NCI-H1092 (cell line): ENCODE measurements at regions not wholly inside any gene's neighbourhood (a gene's known extent, or its start where the extent isn't known, plus 50 kb on each side); places are given as distances from the start of the nearest gene placed in this dataset.

Experiments used
- DNase-seq: peaks from one replicate; lab custom pipeline; 2025; lab: John Stamatoyannopoulos, UW

DNA sequence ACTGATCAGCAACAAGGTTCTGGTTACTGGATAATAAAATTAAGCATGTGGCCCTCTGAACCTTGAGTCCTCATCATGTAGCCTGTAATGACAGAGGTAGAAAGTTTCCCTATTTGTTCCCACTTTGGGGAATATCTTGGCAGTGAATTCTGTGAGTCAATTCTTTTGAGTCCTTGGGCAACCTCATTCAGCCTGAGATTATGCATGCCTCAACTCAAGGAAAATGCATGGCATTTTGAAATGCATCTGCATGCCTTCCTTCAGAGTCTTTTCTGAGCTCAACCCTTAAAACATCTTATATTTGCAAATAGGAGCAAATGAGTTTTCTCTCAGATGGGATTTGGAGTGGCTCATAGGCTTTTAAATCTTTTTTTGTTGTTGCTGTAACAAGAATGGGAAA is 218.1 kb upstream of the CD180 start:
- no peak for DNase-seq

DNA sequence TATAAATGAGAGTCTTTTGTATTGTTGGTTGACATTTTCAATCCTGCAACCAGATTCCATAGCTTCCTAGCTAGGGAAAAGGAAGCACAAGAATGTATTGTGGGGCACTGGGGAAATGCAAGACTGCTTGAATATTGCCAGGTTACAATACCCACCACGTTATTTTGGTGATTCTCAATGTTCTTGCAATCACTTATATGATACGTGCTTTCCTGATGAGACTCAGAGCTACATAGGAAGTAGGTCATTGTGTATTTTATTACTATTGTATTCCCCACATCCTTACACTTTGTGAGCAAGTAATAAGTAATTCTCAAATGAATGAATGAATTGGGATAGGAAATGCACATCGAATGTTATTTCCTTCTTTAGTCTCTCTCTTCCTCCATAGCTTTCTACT is 217.1 kb upstream of the CD180 start:
- no peak for DNase-seq

DNA sequence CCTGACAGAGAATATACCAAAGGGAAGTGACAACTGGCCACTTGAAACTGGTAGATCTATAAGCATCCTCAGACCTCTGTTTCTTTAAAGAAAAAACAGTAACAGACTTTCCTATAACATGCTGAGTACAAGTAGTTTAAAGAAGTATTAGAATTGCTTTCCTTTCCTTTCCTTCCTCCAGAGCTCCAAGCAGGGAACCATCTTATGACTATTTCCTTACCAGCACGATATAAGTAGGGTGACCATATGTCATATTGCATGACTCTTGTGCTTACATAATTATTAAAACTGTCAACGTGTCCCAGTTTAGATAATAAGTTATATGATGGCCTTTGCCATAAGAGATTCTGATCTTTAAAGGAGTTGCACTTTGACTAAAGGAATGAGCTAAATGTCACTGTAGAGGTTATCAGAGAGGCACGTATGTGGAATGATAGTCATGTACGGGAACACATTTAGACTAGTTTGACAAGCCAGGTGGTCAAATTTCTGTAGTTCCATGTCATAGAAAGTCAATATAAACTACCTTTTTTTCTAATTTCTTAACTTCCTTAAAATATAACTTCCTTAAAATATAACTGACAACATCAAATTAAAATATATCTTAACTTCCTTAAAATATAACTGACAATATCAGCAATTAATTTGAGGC is 212.7 kb upstream of the CD180 start:
- DNase-seq: no peak

DNA sequence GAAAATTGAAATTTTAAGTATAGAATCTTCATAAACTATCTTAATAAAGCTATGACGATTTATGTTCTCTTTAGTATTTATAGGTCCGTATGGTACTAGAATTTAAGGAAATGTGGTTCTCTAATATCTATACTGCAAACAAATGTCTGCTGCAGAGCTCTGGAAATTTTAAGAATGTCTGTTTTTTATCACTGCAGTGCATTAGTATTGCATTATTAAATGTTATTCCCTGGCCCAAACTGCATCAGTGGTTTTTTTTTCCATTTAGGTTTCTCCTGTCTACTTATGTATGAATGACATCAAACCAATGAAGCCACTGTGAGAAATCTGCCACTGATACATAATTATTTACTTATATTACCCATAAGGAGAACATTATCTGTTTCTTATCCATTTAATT is 211.4 kb upstream of the CD180 start:
- no peak for DNase-seq

DNA sequence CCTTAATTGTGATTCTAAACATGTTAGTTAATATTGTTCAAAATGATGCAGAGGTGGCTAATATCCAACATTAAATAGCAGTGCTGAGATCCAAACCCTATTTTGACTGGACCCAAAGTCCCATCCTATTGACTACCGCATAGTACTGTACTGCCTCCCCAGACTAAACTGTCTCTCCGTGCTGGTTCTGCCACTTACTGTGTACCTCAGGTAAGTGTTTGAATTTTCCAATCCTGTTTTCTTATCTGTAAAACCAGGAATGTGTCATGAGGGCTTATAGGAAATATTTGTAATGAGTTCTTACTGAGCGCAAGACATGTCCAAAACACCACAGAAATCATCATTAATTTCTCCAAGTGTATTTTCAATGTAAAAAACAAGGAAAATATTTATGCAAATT is 209.2 kb upstream of the CD180 start:
- no peak for DNase-seq

DNA sequence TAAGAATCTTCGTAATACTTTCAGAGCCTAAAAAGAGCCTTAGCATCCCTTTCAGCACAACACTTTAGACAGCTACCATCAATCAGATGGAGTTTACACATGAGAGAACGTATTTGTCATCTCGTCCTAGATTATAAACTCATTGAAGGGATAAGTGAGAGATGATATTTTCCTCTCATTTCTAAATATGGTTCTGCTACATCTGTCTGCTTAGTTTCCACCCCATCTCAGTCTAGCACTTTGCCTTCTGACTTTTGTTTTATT is 208.4 kb upstream of the CD180 start:
- DNase-seq: no peak

DNA sequence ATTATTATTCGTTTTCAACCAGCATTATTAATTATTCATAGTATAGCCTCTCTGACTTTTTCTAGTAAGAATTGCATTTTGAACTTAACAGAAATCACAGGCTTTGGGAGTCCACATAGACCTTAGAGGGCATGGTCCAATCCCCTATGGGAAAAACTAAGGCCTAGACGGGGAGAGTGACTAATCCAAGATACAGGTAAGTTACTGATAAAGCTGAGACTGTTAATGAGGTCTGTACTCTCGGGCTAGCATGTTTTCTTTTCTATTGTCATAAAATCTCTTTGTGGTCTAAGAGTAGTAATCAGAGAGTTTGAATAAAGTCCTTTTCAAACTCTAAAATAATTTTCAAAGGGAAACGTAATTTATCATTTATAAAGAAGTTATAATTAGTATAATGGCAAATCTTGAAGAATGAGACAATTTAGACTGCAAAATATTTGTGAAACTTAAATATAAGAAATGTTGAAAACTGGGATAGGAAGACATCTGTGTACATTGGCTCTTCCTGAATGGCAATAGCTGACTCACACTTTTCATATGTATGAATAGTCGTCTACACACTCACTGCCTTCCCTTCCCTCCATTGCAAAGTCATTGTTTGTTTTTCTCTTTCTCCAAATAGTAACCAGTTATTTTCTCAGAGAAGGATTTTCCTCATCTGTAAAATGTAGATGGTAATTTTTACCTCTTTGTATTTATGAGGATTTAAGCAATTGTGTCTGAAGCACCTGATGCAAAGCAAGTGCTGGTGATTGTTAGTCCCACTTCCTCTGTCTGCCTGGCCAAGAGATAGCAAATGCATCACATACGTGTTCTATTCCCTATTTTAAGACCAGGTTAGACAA is 207.9 kb upstream of the CD180 start:
- no peak for DNase-seq

DNA sequence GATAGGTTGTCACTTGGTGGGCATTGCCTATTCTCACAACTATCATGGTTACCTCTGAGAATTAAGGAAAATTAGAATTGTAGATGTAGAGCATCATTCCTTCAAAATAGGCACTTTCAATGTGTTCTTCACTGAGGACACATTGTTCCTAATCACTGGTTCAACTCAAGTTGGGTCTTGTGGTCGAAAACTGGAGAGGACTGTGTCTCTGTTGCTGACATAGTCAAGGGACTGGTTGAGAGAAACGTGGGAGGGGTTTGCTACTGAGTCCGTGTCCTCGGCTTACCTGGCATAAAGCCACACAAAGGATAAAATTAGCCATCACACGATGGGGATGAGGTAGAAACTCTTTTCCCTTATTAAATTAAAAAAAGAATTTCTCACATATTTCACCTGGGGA is 205.9 kb upstream of the CD180 start:
- no peak for DNase-seq

DNA sequence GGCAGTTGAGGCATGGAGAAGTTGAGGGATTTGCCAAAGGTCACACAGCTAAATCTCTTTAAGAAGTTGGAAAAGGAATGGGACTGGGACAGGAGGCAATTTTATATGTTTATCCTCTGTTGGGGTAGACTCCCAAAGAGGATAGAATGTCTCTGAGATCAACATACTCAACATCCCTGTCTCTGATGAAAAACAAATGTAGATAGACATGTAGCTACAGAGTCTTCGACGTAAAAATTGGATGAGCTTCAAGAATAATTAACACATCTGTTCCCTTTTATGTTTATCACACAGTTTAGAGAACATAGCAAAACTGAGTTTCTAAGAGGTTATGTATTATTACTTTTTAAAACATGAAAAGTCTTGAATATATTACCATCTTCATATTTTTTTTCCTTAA is 204.6 kb upstream of the CD180 start:
- no peak for DNase-seq

DNA sequence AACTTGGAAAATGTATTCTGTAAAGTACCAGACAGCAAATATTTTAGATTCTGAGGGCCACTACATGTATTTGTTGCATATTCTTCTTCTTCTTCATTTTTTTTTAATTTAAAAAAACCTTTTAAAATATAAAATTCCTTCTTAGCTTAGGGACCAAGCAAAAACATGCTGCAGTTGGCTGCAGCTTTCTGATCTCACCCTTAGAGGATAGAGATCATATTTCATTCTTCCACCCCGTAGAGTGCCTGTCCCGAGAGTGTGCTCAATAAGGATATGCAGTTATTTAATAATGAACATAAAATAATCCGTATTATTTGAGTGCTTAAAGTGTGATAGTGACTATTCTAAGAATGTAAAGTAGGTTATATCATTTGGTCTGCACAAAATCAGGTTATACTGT is 204.2 kb upstream of the CD180 start:
- DNase-seq: no peak

DNA sequence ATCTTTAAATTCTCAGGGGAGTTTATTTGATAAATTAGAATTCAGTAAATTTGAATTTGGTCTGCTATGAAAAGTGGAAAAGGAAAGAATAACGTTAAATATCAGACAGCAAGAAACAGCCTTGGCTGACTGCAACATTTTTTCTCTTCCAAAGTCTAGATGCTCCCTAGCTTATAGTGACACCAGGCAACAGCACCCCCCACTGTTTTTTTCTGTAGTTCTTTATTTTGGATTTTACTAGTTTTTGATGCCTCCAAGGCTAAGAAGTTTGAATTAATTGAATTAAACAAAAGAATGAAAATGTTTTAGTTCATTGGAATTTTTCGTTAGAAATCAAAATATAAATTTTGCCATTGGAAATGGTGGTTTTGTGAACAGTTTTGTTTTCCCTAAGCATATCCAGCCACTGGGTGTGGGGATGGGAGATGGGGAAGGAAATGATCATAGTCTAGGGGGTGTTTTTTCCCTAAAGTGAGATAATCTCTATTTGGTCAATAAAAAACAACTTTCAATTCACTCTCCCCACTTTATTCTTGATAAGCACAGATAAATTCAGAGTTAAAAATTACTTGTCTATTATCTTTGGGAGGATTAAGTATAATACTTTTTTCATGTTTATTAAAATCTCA is 199.3 kb upstream of the CD180 start:
- DNase-seq: no peak

DNA sequence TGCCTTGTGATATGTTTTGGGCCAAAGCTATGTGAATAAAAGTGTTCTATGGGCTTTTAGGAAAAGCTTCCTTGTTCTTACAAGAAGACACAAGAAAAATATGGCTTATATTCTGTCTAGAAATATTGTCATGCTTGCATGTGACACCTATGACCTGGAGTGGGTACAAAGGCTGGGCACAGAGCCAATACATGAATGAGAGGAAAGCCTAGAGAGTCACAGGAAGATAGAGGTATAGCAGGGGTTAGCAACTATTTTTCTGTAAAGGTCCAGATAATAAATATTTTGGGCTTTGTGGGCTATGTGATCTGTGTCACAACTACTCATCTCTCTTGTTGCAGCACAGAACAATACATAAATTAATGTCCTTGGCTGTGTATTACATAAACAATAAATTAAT is 196.6 kb upstream of the CD180 start:
- no peak for DNase-seq

DNA sequence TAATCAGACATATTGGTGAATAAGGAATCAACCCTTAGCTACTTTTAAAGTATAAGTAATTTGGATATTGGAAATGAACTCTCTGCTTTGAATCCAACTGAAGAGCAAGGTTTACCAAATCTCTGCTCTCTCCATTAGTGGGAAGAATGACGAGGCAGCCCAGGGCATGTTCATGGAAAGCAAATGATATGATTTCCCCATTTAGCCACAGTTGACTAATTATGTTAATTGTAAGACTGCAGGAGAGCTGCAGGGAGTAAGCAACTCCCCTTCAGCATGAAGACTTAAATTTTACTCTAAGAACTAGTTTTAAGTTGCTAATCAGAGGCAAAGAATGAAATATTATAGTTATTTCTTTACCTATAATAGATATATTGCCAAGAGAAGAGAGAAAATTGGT is 194.3 kb upstream of the CD180 start:
- DNase-seq: no peak

DNA sequence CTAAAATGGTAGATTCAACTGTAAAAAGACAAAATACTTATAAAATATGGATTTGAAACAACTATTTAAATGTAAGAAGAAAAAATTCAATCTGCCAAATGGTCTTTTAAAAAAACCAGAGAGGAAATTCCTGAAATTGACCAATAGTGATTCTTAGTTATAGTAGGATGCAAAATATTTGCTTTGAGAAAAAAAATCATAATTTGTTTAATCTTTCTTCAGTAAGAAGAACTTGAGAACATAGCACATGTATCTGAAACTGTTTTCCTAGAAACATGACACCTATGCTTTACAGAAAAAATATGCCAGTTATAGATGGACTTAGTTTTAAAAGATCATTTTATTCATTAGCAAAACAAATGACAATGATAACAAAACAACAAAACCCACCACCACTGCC is 186.9 kb upstream of the CD180 start:
- DNase-seq: no peak

DNA sequence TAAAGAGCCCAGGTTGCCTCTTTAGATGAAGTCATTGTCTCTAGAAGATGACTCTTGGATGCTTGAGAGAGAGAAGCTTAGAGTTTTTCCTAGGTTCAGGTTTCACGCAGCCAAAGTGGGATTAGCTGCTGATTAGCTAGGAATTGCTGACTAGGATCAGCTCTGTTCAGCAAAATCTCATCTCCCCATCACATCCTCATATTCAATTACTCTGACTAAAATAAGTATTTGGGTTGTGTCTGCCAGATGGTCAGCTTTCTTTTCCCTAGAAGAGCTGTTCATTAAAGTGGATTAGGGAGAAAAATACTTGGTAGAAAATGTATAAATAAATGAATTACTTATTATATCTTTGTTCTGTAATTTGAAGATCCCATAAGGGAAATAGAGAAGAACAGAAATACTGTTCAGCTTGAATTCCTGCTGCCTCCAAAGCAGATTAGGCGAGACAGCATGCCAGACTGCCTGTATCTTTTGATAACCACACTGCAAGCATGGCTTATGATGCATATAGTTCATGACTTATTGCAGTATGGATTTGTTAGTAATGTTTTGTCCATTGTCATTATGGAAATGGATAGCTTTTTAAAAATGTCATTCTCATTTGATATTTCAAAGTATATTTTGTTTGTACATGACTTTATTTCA is 184.8 kb upstream of the CD180 start:
- no peak for DNase-seq

DNA sequence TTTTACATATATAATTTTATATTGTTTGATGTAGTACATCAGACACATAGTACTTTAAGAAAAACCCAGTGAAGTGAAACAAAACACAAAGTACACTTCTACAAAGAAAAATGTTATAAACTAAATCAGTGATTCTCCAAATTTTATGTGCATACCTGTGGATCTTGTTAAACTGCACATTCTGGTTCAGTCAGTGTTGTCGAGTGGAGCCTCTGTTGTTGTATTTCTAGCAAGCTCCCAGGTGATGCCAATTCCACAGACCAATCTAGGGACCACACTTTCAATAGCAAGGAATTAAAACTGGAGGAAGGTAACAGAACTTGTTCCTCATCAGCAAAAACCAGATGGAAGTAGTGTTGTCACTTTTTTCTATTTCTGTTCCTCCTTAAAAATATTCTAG is 183.8 kb upstream of the CD180 start:
- no peak for DNase-seq

DNA sequence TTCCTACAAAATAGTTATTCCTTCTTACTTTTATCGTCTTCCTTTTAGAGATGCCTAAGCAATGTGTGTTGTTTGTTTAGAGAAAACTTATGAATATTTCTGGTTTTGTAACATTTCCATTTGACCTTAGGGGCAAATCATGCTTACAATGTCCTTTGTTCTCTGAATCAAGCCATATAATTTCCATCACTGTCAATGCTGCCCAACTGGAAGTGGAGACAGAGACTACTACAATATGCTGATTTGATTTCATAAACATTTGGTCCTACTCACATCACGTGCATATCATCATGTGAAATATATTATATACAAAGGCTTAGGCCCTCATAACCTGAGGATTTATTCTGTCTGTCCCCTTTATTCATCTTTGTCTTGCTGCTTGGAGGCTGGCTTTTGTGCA is 183.2 kb upstream of the CD180 start:
- DNase-seq: no peak

DNA sequence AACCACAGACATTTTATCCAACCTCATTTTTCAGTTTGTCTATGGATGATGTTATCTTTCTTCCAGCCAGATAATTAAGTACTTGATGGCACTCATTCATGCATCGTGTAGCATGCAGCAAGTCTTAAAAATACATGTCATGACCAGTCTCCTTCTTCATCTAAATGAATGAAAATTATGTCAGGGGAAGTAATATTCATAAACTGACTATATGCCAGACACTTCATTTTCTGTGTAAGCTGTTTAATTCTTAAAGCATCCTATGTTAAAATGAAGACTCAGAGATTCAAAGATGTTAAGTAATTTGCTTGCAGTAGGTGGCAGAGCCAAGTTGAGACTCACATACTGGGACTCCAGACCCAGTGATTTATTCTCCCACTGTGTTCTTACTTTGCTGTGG is 181.7 kb upstream of the CD180 start:
- DNase-seq: no peak

DNA sequence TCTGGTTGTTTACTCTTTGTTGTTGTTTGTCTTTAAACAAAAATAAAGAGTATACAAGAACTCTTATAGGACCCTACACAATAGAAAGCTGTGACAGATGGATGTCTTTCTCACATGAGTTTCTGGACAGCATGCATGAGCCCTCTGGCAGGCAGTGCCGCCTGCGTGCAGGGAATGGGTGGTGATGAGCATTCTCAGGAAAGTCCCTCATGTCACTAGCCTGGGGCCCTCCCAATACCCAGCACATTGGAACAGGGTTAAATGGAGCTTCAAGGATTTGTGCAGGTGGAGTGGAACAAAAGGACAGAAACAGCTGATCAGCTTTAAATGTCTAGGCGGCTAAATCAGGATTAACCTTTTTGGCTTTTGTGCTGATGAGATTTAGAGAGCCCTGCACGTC is 181.0 kb upstream of the CD180 start:
- peak; percentile 5 for DNase-seq

DNA sequence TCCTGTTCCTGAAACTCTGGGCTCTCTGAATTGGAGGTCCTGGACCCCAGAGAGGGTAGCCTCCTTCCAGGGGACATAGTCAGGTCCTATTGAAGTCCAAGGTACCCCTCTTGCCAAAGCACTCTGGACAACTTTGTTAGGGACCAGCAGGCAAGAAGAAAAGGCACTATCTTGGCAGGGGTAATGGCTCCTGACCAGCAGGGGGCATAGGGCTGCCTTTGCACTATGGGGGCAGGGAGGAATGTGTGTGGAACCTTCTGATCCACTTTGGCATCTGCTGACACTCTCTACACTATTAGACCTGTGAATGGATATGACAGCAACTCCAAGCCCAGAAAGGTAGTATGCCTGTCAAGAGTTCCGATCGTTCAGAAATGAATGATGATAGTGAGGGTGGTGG is 179.0 kb upstream of the CD180 start:
- DNase-seq: no peak

DNA sequence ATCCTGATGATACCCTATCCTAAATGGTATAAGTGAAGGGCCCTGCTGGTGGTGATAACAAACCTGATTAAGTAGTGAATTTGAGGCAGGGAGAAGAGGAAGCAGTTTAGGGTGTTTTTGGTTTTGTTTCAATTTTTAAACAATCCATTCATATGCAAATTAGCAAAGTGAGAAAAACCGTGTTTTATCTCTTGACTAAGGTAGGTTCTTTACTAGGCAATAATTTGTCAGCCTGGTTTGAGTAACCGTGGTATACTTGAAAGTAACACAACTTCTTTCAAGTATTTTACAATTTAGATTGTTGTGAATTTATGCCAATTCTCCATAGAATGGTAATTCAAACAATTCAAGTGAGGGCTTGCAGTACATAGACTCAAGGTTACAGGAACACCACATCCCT is 177.8 kb upstream of the CD180 start:
- no peak for DNase-seq

DNA sequence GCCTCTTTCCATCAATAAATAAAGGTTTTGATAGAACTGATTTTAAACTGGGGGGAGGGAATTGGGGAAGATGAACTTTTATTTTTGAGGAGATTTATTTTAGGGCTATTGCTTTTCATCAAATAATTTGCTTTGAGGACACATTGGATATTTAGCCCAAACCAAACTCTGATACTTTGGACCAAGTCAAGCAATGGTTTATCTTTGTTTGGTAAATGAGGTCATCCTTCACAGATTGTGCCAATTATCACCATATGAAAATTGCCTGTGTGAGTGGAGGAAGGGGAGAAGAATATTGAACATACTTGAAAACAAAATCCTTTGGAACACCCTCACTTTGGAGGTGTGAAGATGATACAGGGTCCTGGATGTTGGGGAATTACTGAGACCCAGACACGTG is 176.9 kb upstream of the CD180 start:
- no peak for DNase-seq

DNA sequence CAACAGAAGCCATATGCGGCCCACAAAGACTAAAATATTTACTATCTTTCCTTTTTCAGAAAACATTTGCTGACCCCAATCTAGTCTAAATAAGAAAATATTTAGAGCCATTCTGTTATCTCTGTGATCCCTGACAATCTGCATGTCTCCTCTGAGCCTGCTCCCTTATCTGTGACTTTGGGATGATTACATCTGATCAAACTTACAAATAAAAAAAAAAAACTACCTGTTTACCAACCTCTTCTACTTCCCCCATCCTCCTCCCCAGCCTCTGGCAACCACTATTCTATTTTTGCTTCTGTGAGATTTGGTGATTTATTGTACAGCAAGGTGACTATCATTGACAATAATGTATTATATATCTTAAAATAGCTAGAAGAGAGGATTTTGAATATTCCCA is 176.3 kb upstream of the CD180 start:
- no peak for DNase-seq
